SH-SY5Y (cell line): ENCODE measurements at regions not wholly inside any gene's neighbourhood (a gene's known extent, or its start where the extent isn't known, plus 50 kb on each side); places are given as distances from the start of the nearest gene placed in this dataset.

Experiments
- GATA2 ChIP-seq: IDR thresholded peaks from 2 replicates; pipeline ENCODE4 v1.6.1; 2011; ENCODE audit warnings: mild to moderate bottlenecking, low read depth, low read length
- GATA3 ChIP-seq: IDR thresholded peaks from 2 replicates; pipeline ENCODE4 v1.6.1; 2011; ENCODE audit warnings: low read depth, mild to moderate bottlenecking, low read length, moderate library complexity

DNA sequence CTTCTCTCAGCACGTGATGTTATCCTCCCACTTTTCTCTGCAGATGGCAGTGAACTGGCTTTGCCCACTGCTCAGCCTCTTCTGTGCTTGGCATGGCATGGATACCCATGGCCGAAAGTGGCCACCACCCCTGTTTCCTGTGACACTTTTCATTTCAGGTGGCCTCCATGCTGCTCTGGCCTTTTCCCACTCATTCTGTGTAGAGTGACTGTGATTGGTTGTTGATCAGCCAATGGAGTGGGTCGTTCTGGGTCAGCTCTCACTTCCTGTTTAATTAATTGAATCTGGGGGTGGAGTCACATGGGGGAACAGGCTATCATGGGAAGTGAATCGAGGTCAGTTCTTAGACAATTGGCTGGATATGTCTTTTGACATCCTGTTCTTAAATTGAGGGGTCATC, 350.1 kb upstream of the EEF2KMT start:
- TF ChIP-seq GATA3 (no peak), GATA2 (no peak)
